Chondrocyte (in vitro differentiated cells): ENCODE measurements at regions not wholly inside any gene's neighbourhood (a gene's known extent, or its start where the extent isn't known, plus 50 kb on each side); places are given as distances from the start of the nearest gene placed in this dataset.

Experiments used
- DNase-seq: peaks from one replicate; pipeline ENCODE4 v3.0.0; 2021; ENCODE audit warnings: mixed read lengths, low spot score
- H3K27ac Mint-ChIP-seq: one replicate; pipeline ENCODE4 v1.8.0; 2021; ENCODE audit warnings: mild to moderate bottlenecking, moderate library complexity, mixed read lengths; ENCODE audit not compliant: unreplicated experiment
- H3K27me3 Mint-ChIP-seq: 2 replicates; pipeline ENCODE4 v1.8.0; 2021; ENCODE audit warnings: low read depth, mixed read lengths
- H3K36me3 Mint-ChIP-seq: 2 replicates; pipeline ENCODE4 v1.8.0; 2021; ENCODE audit warnings: low read depth, mixed read lengths
- H3K4me1 Mint-ChIP-seq: 2 replicates; pipeline ENCODE4 v1.8.0; 2021; ENCODE audit warnings: low read depth, mild to moderate bottlenecking, mixed read lengths
- H3K4me3 Mint-ChIP-seq: one replicate; pipeline ENCODE4 v1.8.0; 2021; ENCODE audit warnings: mild to moderate bottlenecking, moderate library complexity, mixed read lengths; ENCODE audit not compliant: unreplicated experiment
- H3K9me3 Mint-ChIP-seq: 2 replicates; pipeline ENCODE4 v1.8.0; 2021; ENCODE audit warnings: low read depth, mixed read lengths
- TF ChIP-seq, protein P1 (sequence below): fragments of 200-600 bp; sonication (generic); IDR thresholded peaks from 2 replicates; pipeline ENCODE4 v1.5.0; 2021; ENCODE audit warnings: antibody characterized with exemption, mild to moderate bottlenecking, moderate library complexity

DNA sequence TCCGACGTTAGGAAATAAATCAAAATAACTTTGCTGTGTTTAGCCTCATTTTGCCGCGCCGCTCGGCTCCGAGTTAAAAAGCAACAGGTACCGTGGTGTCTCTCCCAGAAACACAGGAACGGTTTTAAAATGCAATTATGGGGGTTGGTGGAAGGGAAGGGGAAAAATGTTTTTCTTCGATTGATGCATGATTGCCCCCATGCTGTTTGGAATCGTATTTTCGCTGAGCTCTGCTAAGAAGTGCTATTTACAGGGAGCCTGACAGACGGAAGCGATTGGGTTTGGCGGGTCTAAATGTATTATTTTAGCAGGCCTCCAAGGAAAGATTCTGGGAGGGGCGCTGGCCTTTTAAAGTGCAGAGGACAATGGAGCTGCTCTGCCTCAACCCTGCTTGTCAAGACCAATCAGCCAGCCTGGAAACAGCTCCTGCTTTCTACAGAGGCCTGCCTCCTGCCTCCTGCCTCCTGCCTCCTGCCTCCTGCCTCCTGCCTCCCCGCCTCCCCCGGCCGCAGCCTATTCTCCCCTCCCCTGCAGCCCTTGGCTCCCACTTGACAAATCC is 156.7 kb upstream of the TLE3 start:
- Mint-ChIP-seq H3K4me1 (no peaks in the 10 kb centered on the region), H3K9me3 (no peaks in the 10 kb centered on the region), H3K36me3 (no peaks in the 10 kb centered on the region), H3K27me3 (peaks cover 44% of the 10 kb centered on the region), H3K27ac (no peak overlapping the region), H3K4me3 (no peak overlapping the region)
- TF ChIP-seq, protein P1, sequence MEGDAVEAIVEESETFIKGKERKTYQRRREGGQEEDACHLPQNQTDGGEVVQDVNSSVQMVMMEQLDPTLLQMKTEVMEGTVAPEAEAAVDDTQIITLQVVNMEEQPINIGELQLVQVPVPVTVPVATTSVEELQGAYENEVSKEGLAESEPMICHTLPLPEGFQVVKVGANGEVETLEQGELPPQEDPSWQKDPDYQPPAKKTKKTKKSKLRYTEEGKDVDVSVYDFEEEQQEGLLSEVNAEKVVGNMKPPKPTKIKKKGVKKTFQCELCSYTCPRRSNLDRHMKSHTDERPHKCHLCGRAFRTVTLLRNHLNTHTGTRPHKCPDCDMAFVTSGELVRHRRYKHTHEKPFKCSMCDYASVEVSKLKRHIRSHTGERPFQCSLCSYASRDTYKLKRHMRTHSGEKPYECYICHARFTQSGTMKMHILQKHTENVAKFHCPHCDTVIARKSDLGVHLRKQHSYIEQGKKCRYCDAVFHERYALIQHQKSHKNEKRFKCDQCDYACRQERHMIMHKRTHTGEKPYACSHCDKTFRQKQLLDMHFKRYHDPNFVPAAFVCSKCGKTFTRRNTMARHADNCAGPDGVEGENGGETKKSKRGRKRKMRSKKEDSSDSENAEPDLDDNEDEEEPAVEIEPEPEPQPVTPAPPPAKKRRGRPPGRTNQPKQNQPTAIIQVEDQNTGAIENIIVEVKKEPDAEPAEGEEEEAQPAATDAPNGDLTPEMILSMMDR: no peak
- DNase-seq: peak; percentile 60

DNA sequence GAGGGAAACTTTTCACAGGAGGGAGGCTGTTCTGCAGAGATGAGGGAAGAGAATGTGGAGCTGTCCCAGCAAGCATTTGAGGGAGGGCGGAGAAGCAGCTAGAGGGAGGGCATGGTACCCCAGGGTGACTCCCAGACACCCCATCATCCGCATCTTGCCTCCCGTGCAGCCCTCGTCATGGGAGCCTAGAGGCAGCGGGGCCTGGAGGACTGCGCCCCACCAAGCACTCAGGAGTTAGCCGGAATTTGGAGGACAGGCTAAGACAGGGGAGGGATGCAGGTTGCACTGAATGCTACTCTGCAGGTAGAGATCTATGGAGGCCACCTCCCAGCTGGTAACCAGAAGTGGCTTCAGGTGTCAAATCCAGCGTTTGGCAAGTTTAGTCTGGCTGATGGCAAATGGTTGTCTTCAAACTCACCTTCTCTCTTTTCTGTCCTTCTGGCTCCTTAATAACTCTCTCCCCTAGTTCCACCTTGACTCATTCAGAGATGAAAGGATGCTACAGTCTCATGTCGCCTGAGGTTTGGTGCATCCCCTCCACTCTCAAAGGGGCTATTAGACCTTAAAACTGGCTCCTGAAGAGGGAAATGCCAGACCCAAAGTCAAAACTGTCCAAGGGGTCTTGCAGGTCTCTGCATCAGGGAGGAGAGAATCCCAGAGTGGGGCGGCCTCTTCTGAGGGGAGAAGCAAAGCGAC is 155.9 kb upstream of the TLE3 start:
- Mint-ChIP-seq H3K36me3 (no peaks in the 10 kb centered on the region), H3K9me3 (no peaks in the 10 kb centered on the region), H3K4me3 (no peak overlapping the region), H3K4me1 (no peaks in the 10 kb centered on the region), H3K27me3 (peaks cover 44% of the 10 kb centered on the region), H3K27ac (no peak overlapping the region)
- TF ChIP-seq, protein P1: no peak
- peak; percentile 50 for DNase-seq

DNA sequence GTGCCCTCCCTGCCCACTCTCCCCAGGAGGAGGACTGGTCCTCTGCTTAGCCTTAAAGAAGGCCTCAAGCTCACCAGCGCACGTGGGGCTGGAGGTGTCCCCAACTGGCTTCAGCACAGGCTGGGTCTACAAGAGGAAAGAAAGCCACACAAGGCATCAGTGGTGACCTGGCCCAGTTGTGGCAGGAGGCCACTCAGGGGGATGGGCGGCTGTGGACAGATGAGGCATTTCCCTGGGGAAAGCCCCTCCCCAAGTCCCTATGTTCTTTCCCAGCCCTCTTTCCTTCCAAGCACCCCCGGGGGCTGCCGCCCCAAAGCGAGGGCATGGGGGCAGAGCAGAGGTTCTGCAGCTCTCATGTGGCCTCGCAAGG is 155.2 kb upstream of the TLE3 start:
- Mint-ChIP-seq H3K27me3 (peaks cover 44% of the 10 kb centered on the region), H3K9me3 (no peaks in the 10 kb centered on the region), H3K27ac (no peak overlapping the region), H3K4me1 (no peaks in the 10 kb centered on the region), H3K36me3 (no peaks in the 10 kb centered on the region), H3K4me3 (no peak overlapping the region)
- TF ChIP-seq, protein P1: no peak
- no peak for DNase-seq

DNA sequence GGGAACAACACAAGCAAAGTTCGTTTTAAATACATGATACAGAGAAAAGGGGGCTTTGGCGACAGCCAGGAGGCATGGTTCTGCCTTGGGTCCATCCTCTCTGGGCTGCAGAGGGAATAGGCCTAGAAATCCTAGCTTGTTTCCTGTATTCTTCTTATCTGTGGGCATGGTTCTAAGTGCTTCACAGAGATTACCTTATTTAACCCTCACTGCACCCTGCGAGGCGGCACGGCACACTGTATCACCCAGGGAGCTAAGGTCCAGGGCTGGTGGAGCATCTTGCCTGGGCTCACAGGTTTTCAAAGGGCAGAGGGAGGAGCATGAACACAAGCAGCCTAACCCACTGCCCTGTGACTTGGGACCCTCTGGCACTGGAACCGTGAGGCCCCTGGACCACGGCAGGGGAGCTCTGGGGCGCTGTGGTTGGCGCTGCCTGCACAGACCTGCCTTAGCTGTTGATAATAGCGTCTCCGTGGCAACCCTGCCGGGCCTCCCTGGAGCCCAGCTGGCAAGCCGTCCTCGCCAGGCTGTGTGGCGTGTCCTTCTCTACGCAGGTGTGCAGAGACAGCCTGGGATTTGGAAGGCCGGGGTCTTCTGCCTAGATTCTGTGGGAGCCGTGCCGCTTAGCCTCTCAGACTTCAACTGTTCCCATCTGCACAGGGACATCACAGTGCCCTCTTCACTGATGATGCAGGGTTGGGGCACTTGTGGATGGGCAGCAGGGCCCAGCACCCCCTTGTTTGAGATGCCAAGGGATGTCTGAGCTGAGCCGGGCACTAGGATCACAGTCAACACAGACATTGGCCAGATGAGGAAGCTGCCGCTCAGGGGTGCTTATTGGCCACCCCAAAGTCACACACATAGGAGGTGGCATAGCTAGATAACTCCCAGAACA is 154.6 kb upstream of the TLE3 start:
- no peak overlapping the region for H3K4me3 Mint-ChIP-seq
- TF ChIP-seq, protein P1: no peak
- no peaks in the 10 kb centered on the region for H3K36me3 Mint-ChIP-seq
- no peak overlapping the region for H3K27ac Mint-ChIP-seq
- peak; percentile 75 for DNase-seq
- peaks cover 45% of the 10 kb centered on the region for H3K27me3 Mint-ChIP-seq
- no peaks in the 10 kb centered on the region for H3K4me1 Mint-ChIP-seq
- no peaks in the 10 kb centered on the region for H3K9me3 Mint-ChIP-seq

DNA sequence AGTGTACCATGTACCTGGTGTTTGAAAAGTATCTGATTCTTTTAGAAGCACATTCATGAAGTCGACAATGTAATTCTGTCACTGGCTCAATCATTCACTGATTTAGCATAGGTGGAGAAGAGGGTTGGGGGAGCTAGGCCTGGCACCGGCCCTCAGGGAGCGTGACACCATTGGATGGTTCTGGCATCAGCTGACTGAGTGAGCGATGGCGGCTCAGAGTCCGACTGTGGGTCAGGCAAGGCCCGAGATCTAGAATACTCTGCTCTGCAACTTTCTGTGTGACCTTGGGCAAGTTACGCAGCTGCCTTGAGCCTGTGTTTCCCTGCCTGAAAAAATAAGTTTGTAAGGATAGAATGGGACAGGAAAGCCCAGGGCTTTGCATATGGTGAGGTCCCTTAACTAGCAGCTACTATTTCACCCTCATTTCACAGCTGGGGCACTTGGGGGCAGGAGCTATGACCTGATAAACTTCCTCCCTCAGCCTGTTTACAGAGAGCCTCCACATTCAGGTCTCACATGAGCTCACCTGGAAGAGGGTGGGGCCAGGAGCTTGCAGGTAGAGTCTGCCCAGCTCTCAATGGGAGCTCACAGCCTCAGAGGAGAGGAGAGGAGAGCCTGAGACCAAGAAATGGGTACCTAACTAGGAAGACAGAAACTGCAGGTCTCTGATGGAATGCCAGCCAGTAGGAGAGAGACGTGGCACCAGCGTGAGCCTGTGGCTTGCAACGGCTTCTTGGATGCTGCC is 153.7 kb upstream of the TLE3 start:
- Mint-ChIP-seq H3K4me3 (no peak overlapping the region), H3K36me3 (no peaks in the 10 kb centered on the region), H3K27ac (no peak overlapping the region), H3K9me3 (no peaks in the 10 kb centered on the region), H3K27me3 (peaks cover 39% of the 10 kb centered on the region), H3K4me1 (no peaks in the 10 kb centered on the region)
- DNase-seq: peak; percentile 34
- TF ChIP-seq, protein P1: no peak
